Suppressor macrophage treated with lipopolysaccharide for 1 hour (primary cell): ENCODE measurements at regions not wholly inside any gene's neighbourhood (a gene's known extent, or its start where the extent isn't known, plus 50 kb on each side); places are given as distances from the start of the nearest gene placed in this dataset.

Source experiments
- DNase-seq, 3 donors: peaks; one replicate each; pipeline ENCODE4 v3.0.0-alpha.2; 2020 to 2022

- DNase-seq: no peak
Observed at GRCh38 chr18:73724958-73725357, 422.7 kb downstream of the FBXO15 start.

DNA sequence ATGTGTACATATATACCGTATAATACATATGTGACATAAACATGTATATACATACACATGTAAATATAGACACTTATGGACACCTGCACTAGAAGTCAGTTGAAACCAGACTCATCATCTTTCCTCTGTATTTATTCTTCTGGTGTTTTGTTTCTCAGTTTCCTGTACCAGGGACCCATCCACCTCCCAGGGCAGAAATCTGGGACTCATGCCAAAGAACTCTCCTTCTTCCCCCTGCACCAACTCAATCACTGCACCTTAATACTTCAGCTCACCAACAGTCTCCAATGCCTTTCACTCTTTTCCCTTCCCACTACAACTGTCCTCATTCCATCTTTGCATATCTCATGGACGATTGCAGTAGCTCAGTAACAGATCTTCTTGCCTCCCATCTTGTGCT, 428.0 kb downstream of the FBXO15 start:
- no peak for DNase-seq

DNA sequence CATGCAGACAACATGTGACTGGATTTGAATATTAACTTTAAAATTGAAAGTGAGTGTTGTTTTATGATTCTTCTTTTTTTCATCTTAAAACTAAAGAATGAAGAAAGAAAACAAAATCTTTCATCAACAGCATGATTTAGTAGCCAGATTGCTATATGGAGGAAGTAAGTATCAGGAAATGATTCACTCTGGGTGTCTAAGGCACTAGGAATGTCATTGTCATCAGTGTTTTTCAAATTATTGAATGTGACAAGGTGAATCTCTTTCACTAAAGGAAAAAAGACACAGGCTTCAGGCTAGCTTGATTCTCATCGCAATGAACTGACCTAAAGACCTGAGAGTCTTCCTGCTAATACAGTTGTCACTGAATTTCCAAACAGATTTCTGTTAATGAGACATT, 430.1 kb downstream of the FBXO15 start:
- peak in 1 of 3 donors; percentile 7 for DNase-seq

DNA sequence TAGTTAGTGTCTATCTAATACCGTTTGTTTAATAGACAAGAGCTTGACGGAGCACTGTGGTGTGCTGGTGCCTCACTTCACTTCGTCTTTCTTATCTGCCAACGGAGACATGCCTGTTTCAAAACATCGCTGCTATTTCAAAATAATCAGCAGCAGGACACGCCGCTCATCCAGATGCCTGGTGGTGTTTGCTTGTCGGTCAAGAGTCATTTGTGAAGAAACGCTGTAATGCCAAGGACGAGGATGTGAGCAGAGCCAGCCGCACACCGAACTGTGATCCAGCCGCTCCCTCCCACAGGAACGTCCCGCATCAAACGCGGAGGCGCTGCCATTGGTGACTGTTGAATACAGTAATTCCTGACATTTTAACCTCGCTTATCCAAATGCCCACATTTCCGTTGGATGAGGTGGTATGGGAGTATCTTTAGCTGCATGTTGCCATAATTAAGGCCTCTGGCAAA, 432.4 kb downstream of the FBXO15 start:
- DNase-seq: no peak

DNA sequence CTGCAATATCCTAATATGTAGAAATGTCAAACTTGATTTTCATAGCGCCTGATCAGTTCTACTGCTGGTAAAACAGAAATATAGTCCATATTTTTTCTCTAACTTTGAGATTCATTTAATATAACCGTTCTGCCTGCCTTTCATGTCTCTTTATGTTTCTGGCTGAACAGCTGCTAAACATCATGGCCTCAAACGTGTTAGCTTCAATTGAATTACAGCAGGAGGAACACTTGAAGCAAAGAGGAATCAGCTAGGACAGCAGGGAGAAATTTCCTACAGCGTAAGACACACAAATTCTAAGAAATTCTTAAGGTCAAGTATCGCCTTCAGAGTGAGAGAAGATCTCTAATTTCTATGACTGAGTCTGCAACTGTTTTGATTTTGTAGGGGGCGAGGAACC, 433.2 kb downstream of the FBXO15 start:
- DNase-seq: no peak

GRCh38 chr18:73711256-73711655, 436.4 kb downstream of the FBXO15 start:
- DNase-seq: no peak

DNA sequence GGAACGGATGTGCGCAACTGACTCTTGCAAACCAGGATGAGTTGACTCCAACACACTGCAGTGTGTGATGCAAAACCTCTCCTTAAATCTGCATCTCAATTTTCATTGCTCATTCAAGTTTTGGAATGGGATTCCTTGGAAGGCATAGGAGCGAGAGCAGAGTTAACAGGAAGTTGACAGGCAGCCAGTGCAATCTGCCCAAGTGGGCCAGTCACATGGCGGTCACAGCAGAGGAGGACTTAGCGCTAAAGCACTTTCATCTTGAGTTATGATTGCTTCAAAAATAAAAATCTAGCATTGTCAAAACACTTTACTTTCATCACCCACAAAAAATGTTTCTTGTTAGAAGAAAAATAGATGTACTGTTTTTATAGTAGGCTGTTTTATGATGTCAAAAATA, 439.0 kb downstream of the FBXO15 start:
- no peak for DNase-seq

GRCh38 chr18:73707035-73707434, 440.6 kb downstream of the FBXO15 start:
- DNase-seq: no peak

- DNase-seq: no peak
Observed at GRCh38 chr18:73697353-73697752, 450.3 kb downstream of the FBXO15 start.

DNA sequence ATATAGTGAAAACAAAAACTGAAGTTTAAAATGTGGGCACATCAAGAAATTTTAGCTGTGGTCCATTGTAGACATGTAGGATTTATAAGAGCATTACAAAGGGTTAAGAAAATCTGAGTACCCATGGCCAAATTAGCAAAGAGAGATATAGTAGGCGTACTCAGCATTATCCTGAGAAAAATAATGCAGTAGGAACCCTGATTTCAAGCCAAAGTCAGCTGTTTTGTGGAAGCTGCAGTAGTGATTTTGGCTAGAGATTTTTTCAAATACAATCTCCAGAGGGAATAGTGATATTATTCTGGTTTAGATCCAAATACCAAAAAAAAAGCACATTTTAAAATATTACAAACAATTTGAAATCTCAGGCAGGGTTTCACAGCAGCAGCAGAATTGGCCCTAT, 450.9 kb downstream of the FBXO15 start:
- DNase-seq: no peak

- DNase-seq: no peak
Observed at GRCh38 chr18:73696171-73696570, 451.5 kb downstream of the FBXO15 start.

- DNase-seq: no peak
Observed at GRCh38 chr18:73693091-73693490, 454.5 kb downstream of the FBXO15 start.

GRCh38 chr18:73691624-73692023, 456.0 kb downstream of the FBXO15 start:
- no peak for DNase-seq

DNA sequence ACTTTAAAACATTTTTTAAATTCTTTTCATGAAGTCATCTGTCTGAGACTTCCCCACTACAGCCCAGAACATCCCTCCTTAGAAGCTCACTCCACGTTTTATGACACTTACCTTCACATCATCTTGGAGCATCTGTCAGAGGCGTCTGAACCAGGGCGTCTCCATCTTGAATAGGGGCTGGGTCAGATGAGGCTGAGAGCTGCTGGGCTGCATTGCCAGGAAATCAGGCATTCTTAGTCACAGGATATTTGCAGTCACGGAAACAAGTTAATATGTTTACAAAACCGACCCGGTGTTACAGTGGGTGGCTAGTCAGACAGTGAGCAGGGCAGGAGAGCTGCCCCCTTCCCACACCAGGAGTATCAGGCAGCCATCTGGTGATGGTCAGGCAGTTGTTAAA, 456.5 kb downstream of the FBXO15 start:
- DNase-seq: no peak

DNA sequence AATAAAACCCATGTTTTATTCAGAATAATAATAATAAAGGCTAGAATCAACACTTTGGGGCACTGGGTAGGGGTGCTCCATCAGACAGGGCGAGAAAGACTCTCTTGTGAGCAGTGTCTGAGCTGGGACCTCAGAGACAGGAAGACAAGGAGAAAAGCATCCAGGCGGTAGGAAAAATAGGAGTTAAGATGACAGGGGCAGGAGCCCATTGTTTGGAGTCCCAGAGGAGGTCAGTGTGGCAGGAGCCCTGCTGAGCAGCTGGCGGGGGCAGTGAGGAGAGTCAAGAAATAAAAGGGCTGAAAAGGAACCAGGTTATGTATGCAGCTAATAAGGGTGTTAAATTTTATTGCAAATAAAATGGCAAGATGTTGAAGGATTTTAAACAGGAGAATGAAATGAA, 457.4 kb downstream of the FBXO15 start:
- DNase-seq: no peak

- peak in 2 of 3 donors; percentile 52 to 63 for DNase-seq
Observed at GRCh38 chr18:73688851-73689711, 458.6 kb downstream of the FBXO15 start.

- no peak for DNase-seq
Observed at GRCh38 chr18:73688161-73688560, 459.5 kb downstream of the FBXO15 start.

DNA sequence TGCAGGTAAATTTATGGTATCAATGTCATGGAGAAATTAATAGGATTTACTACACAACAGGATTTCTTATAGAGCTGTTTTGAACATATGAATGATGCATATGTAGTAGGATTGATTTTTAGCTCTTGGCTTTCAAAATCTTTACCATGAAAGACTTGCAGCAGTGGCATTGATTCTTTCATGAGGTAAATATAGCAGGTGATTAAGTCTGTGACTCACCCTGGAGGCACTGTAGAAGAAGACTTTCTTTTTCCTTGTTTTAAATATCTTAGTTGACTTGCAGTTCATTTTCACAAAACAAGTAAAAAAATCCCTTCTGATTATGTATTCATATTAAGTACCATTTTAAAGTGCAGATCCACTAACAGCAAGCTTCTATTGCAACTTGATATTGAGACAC, 463.0 kb downstream of the FBXO15 start:
- DNase-seq: no peak

DNA sequence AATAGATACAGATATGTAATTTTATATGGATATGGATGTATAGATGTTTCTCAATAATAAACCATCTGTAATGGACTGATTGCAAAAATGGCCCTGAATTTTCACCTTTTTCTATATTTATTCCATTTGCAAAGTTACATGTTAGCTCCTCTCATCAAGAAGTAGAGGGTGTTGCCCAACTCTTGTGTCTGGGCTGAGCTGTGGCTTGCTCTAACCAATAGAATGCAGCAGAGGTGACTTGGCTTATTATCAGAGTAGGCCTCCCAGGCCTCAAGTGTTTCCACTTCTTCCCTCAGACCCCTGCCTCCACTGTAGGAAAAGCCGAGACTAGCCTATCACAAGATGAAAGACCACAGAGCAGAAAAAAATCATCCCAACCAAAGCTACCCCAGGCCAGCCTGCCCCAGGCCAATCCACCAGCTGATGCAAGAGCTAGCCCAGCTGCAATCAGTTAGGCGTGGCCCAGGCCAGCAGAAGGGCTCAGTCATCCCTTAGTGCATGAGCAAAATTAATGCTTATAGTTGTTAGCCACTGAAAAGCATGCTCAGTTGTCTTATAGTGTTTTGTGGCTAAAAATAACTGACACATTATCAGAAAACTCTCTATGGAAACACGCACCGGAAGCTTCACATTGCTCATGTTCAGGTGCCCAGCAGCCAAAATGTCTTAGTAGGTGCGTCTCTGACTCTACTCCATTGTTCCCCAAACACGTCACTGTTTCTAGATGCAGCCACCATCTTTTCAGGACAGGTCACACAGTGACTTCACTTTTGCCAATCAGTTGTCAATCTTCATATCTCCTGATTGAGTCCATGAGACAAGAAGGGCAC, 464.0 kb downstream of the FBXO15 start:
- no peak for DNase-seq

DNA sequence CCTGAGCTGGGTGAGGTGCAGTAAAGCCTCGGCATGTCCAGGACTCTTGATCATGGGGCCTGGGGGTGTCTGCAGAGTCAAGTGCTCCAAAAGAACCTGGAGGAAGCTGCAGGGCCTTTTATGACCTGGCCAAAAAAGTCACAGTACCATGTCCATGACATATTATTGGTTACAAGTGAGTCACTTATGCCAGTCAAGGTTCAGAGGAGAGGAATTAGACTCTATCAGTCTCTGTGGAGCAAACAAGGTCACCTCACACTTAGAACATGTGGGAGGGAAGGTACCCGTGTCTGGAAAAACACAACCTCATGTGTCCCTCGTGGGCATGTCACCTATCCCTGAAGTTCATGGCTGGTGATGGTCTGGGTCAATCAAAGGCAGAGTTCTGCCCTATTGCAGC, 465.7 kb downstream of the FBXO15 start:
- no peak for DNase-seq

- DNase-seq: no peak
Observed at GRCh38 chr18:73681398-73681797, 466.2 kb downstream of the FBXO15 start.

- no peak for DNase-seq
Observed at GRCh38 chr18:73679941-73680712, 467.5 kb downstream of the FBXO15 start.

GRCh38 chr18:73677450-73677849, 470.2 kb downstream of the FBXO15 start:
- no peak for DNase-seq
